CD8-positive, alpha-beta memory T cell (primary cell): ENCODE measurements at regions not wholly inside any gene's neighbourhood (a gene's known extent, or its start where the extent isn't known, plus 50 kb on each side); places are given as distances from the start of the nearest gene placed in this dataset.

Experiments used
- CTCF ChIA-PET: fragments of 350-600 bp; sonication (Branson Sonifier 250); formaldehyde crosslinking; loops from one replicate; lab custom pipeline; 2021; ENCODE audit warnings: antibody characterized with exemption; lab: Charles Lee
- POLR2A ChIA-PET: fragments of 350-600 bp; sonication (Branson Sonifier 250); formaldehyde crosslinking; loops from one replicate; lab custom pipeline; 2021; ENCODE audit warnings: antibody characterized with exemption; lab: Charles Lee
- DNase-seq, 5 donors: peaks; one replicate each; pipeline versions ENCODE4 v3.0.0 to v3.0.0-alpha.2; 2020 to 2022; ENCODE audit warnings: mixed read lengths in 1 of 5
- H3K27ac ChIP-seq: one replicate; pipeline ENCODE4 v1.7.0; 2013; ENCODE audit warnings: low read depth, mild to moderate bottlenecking, low read length, moderate library complexity
- H3K27me3 ChIP-seq: 2 replicates; pipeline ENCODE4 v1.7.0; 2013; ENCODE audit warnings: low read length, mild to moderate bottlenecking; ENCODE audit not compliant: insufficient read depth, poor library complexity, severe bottlenecking
- H3K36me3 ChIP-seq: 2 replicates; pipeline ENCODE4 v1.7.0; 2013; ENCODE audit warnings: mild to moderate bottlenecking, low read length, moderate library complexity; ENCODE audit not compliant: insufficient read depth
- H3K4me1 ChIP-seq: 2 replicates; pipeline ENCODE4 v1.7.0; 2013; ENCODE audit warnings: mild to moderate bottlenecking, low read length, moderate library complexity; ENCODE audit not compliant: insufficient read depth
- H3K4me3 ChIP-seq: 2 replicates; pipeline ENCODE4 v1.7.0; 2013; ENCODE audit warnings: mild to moderate bottlenecking, low read length
- H3K9me3 ChIP-seq: 2 replicates; pipeline ENCODE4 v1.7.0; 2013; ENCODE audit warnings: mild to moderate bottlenecking, low read length
- H3K27ac Mint-ChIP-seq, 8 donors: one replicate each; pipeline ENCODE4 v1.8.0; 2020 to 2021; ENCODE audit warnings: mixed read lengths in 8 of 8, mild to moderate bottlenecking in 6 of 8, inconsistent platforms in 3 of 8, moderate library complexity in 3 of 8
- H3K27me3 Mint-ChIP-seq, 2 donors: one replicate each; pipeline ENCODE4 v1.8.0; 2020 to 2021; ENCODE audit warnings: mixed read lengths in 2 of 2, mild to moderate bottlenecking in 1 of 2, moderate library complexity in 1 of 2
- H3K36me3 Mint-ChIP-seq, 3 donors: one replicate each; pipeline ENCODE4 v1.8.0; 2020 to 2021; ENCODE audit warnings: mixed read lengths in 3 of 3, inconsistent platforms in 1 of 3, mild to moderate bottlenecking in 1 of 3
- H3K4me1 Mint-ChIP-seq, 3 donors: one replicate each; pipeline ENCODE4 v1.8.0; 2020 to 2021; ENCODE audit warnings: mixed read lengths in 3 of 3, inconsistent platforms in 1 of 3, mild to moderate bottlenecking in 1 of 3
- H3K4me3 Mint-ChIP-seq, 7 donors: one replicate each; pipeline ENCODE4 v1.8.0; 2020 to 2021; ENCODE audit warnings: mixed read lengths in 7 of 7, mild to moderate bottlenecking in 6 of 7, moderate library complexity in 4 of 7, inconsistent platforms in 2 of 7
- H3K9me3 Mint-ChIP-seq, 5 donors: one replicate each; pipeline ENCODE4 v1.8.0; 2020 to 2022; ENCODE audit warnings: mixed read lengths in 5 of 5, mild to moderate bottlenecking in 3 of 5, moderate library complexity in 2 of 5, inconsistent platforms in 1 of 5

GRCh38 chr11:120001178-120002090, 136.5 kb downstream of the TRIM29 start:
- ChIA-PET CTCF (no interaction called here), POLR2A (no interaction called here)
- Histone ChIP-seq H3K27me3 (no peaks in the 10 kb centered on the region), H3K4me1 (no peaks in the 10 kb centered on the region), H3K36me3 (no peaks in the 10 kb centered on the region), H3K27ac (no peak overlapping the region), H3K4me3 (no peak overlapping the region), H3K9me3 (no peaks in the 10 kb centered on the region)
- Mint-ChIP-seq H3K36me3 (no peaks in the 10 kb centered on the region), H3K4me3 (no peak overlapping the region), H3K9me3 (no peaks in the 10 kb centered on the region), H3K27me3 (peaks cover 6 to 19% of the 10 kb centered on the region in 2 donors), H3K4me1 (no peaks in the 10 kb centered on the region), H3K27ac (no peak overlapping the region)
- no peak for DNase-seq

GRCh38 chr11:119999220-119999619, 138.7 kb downstream of the TRIM29 start:
- POLR2A ChIA-PET, result no interaction called here
- H3K9me3 Mint-ChIP-seq, result no peaks in the 10 kb centered on the region
- peaks cover 7 to 16% of the 10 kb centered on the region in 2 donors for H3K27me3 Mint-ChIP-seq
- no peak overlapping the region for H3K27ac ChIP-seq
- H3K4me3 ChIP-seq, result no peak overlapping the region
- DNase-seq, result no peak
- no peaks in the 10 kb centered on the region for H3K9me3 ChIP-seq
- H3K4me1 Mint-ChIP-seq, result no peaks in the 10 kb centered on the region
- no peaks in the 10 kb centered on the region for H3K36me3 ChIP-seq
- no peak overlapping the region for H3K4me3 Mint-ChIP-seq
- no peaks in the 10 kb centered on the region for H3K4me1 ChIP-seq
- peaks cover 0 to 1% (median 0%) of the 10 kb centered on the region in 3 donors for H3K36me3 Mint-ChIP-seq
- H3K27me3 ChIP-seq, result no peaks in the 10 kb centered on the region
- H3K27ac Mint-ChIP-seq, result no peak overlapping the region
- CTCF ChIA-PET, result no interaction called here

- DNase-seq, result no peak
- H3K27me3 ChIP-seq, result no peaks in the 10 kb centered on the region
- Mint-ChIP-seq H3K4me1 (no peaks in the 10 kb centered on the region), H3K27ac (no peak overlapping the region), H3K27me3 (peaks cover 6 to 20% of the 10 kb centered on the region in 2 donors), H3K4me3 (no peak overlapping the region), H3K9me3 (no peaks in the 10 kb centered on the region), H3K36me3 (peaks cover 0 to 1% (median 0%) of the 10 kb centered on the region in 3 donors)
- H3K36me3 ChIP-seq, result no peaks in the 10 kb centered on the region
- no peak overlapping the region for H3K27ac ChIP-seq
- no peak overlapping the region for H3K4me3 ChIP-seq
- H3K9me3 ChIP-seq, result no peaks in the 10 kb centered on the region
- ChIA-PET POLR2A (no interaction called here), CTCF (no interaction called here)
- no peaks in the 10 kb centered on the region for H3K4me1 ChIP-seq
These were observed 141.4 kb downstream of the TRIM29 start for GRCh38 chr11:119996556-119996955.

GRCh38 chr11:119995730-119996491, 142.0 kb downstream of the TRIM29 start:
- H3K4me1 ChIP-seq, result no peaks in the 10 kb centered on the region
- H3K9me3 ChIP-seq, result no peaks in the 10 kb centered on the region
- no peaks in the 10 kb centered on the region for H3K36me3 ChIP-seq
- H3K4me3 Mint-ChIP-seq, result no peak overlapping the region
- POLR2A ChIA-PET, result no interaction called here
- H3K27ac ChIP-seq, result no peak overlapping the region
- H3K4me1 Mint-ChIP-seq, result no peaks in the 10 kb centered on the region
- no peaks in the 10 kb centered on the region for H3K27me3 ChIP-seq
- DNase-seq, result no peak
- CTCF ChIA-PET, result no interaction called here
- H3K36me3 Mint-ChIP-seq, result peaks cover 0 to 1% (median 0%) of the 10 kb centered on the region in 3 donors
- H3K27ac Mint-ChIP-seq, result no peak overlapping the region
- no peaks in the 10 kb centered on the region for H3K9me3 Mint-ChIP-seq
- H3K27me3 Mint-ChIP-seq, result peaks cover 6 to 22% of the 10 kb centered on the region in 2 donors
- H3K4me3 ChIP-seq, result no peak overlapping the region

GRCh38 chr11:119993722-119994121, 144.2 kb downstream of the TRIM29 start:
- Mint-ChIP-seq H3K27ac (no peak overlapping the region), H3K9me3 (no peaks in the 10 kb centered on the region), H3K36me3 (peaks cover 0 to 1% (median 0%) of the 10 kb centered on the region in 3 donors), H3K4me1 (no peaks in the 10 kb centered on the region), H3K27me3 (peaks cover 10 to 26% of the 10 kb centered on the region in 2 donors), H3K4me3 (no peak overlapping the region)
- POLR2A ChIA-PET, result no interaction called here
- Histone ChIP-seq H3K9me3 (no peaks in the 10 kb centered on the region), H3K36me3 (no peaks in the 10 kb centered on the region), H3K27me3 (no peaks in the 10 kb centered on the region), H3K4me3 (no peak overlapping the region), H3K4me1 (no peaks in the 10 kb centered on the region), H3K27ac (no peak overlapping the region)
- DNase-seq, result no peak
- CTCF ChIA-PET, result no interaction called here

GRCh38 chr11:119992171-119993051, 145.5 kb downstream of the TRIM29 start:
- no peak overlapping the region for H3K4me3 ChIP-seq
- POLR2A ChIA-PET, result no interaction called here
- H3K4me1 Mint-ChIP-seq, result no peaks in the 10 kb centered on the region
- no peaks in the 10 kb centered on the region for H3K36me3 ChIP-seq
- H3K27ac ChIP-seq, result no peak overlapping the region
- no peaks in the 10 kb centered on the region for H3K27me3 ChIP-seq
- H3K4me1 ChIP-seq, result no peaks in the 10 kb centered on the region
- no peaks in the 10 kb centered on the region for H3K9me3 Mint-ChIP-seq
- no peaks in the 10 kb centered on the region for H3K9me3 ChIP-seq
- DNase-seq, result no peak
- H3K27ac Mint-ChIP-seq, result no peak overlapping the region
- H3K36me3 Mint-ChIP-seq, result peaks cover 0 to 1% (median 0%) of the 10 kb centered on the region in 3 donors
- H3K27me3 Mint-ChIP-seq, result peaks cover 8 to 26% of the 10 kb centered on the region in 2 donors
- H3K4me3 Mint-ChIP-seq, result no peak overlapping the region
- CTCF ChIA-PET, result no interaction called here

GRCh38 chr11:119991669-119992068, 146.2 kb downstream of the TRIM29 start:
- H3K27ac ChIP-seq, result no peak overlapping the region
- CTCF ChIA-PET, result no interaction called here
- no peaks in the 10 kb centered on the region for H3K4me1 ChIP-seq
- no peak overlapping the region for H3K4me3 ChIP-seq
- no peaks in the 10 kb centered on the region for H3K4me1 Mint-ChIP-seq
- H3K9me3 Mint-ChIP-seq, result no peaks in the 10 kb centered on the region
- POLR2A ChIA-PET, result no interaction called here
- H3K36me3 ChIP-seq, result no peaks in the 10 kb centered on the region
- H3K9me3 ChIP-seq, result no peaks in the 10 kb centered on the region
- H3K27me3 Mint-ChIP-seq, result peaks cover 10 to 26% of the 10 kb centered on the region in 2 donors
- H3K27me3 ChIP-seq, result no peaks in the 10 kb centered on the region
- DNase-seq, result no peak
- H3K36me3 Mint-ChIP-seq, result peaks cover 0 to 1% (median 0%) of the 10 kb centered on the region in 3 donors
- peak overlapping the region in 1 of 8 donors; percentile 44 for H3K27ac Mint-ChIP-seq
- no peak overlapping the region for H3K4me3 Mint-ChIP-seq
